Loucy (cell line): ENCODE measurements at regions not wholly inside any gene's neighbourhood (a gene's known extent, or its start where the extent isn't known, plus 50 kb on each side); places are given as distances from the start of the nearest gene placed in this dataset.

Experiments
- H2AFZ ChIP-seq: fragments of 200-600 bp; sonication (generic); 2 replicates; pipeline ENCODE4 v1.6.0; 2016; ENCODE audit warnings: antibody characterized with exemption, mild to moderate bottlenecking, low read length, moderate library complexity
- H3F3A ChIP-seq: fragments of 200-600 bp; 2 replicates; pipeline ENCODE4 v1.6.0; 2016; ENCODE audit warnings: antibody characterized with exemption, low read depth, mild to moderate bottlenecking
- H3K27me3 ChIP-seq: fragments of 200-600 bp; sonication (generic); 2 replicates; pipeline ENCODE4 v1.6.1; 2014; ENCODE audit warnings: low read length, mild to moderate bottlenecking; ENCODE audit not compliant: insufficient read depth, poor library complexity, severe bottlenecking
- H3K36me3 ChIP-seq: fragments of 200-600 bp; sonication (generic); 2 replicates; pipeline ENCODE4 v1.6.1; 2016; ENCODE audit warnings: low read length; ENCODE audit not compliant: insufficient read depth
- H3K4me1 ChIP-seq: fragments of 200-600 bp; sonication (generic); 2 replicates; pipeline ENCODE4 v1.5.1; 2014; ENCODE audit warnings: low read length, mild to moderate bottlenecking; ENCODE audit not compliant: insufficient read depth, poor library complexity, severe bottlenecking
- H3K4me2 ChIP-seq: fragments of 200-600 bp; sonication (generic); 2 replicates; pipeline ENCODE4 v1.6.0; 2014; ENCODE audit warnings: antibody characterized with exemption, low read length, low read depth, mild to moderate bottlenecking; ENCODE audit not compliant: poor library complexity, severe bottlenecking
- H3K4me3 ChIP-seq: fragments of 200-600 bp; sonication (generic); 2 replicates; pipeline ENCODE4 v1.5.1; 2014; ENCODE audit warnings: low read length, mild to moderate bottlenecking, mixed read lengths; ENCODE audit not compliant: poor library complexity, severe bottlenecking
- H3K79me2 ChIP-seq: fragments of 200-600 bp; sonication (generic); 2 replicates; pipeline ENCODE4 v1.6.1; 2014; ENCODE audit warnings: low read length; ENCODE audit not compliant: insufficient read depth
- H3K9ac ChIP-seq: fragments of 200-600 bp; sonication (generic); 2 replicates; pipeline ENCODE4 v1.6.0; 2014; ENCODE audit warnings: mild to moderate bottlenecking, low read depth, low read length, moderate library complexity; ENCODE audit not compliant: poor library complexity, severe bottlenecking
- H3K9me2 ChIP-seq: fragments of 200-600 bp; sonication (generic); replicated peaks from 2 replicates; pipeline ENCODE4 v1.6.1; 2016; ENCODE audit warnings: low read depth, low read length, mixed read lengths
- H3K9me3 ChIP-seq: fragments of 200-600 bp; sonication (generic); 2 replicates; pipeline ENCODE4 v1.6.1; 2014; ENCODE audit warnings: mild to moderate bottlenecking, antibody characterized with exemption, low read length, low read depth; ENCODE audit not compliant: insufficient read depth
- H4K20me1 ChIP-seq: fragments of 200-600 bp; sonication (generic); 2 replicates; pipeline ENCODE4 v1.6.0; 2014; ENCODE audit warnings: antibody characterized with exemption, low read length, mild to moderate bottlenecking; ENCODE audit not compliant: insufficient read depth, poor library complexity, severe bottlenecking
- EZH2phosphoT487 ChIP-seq: fragments of 200-600 bp; IDR thresholded peaks from 2 replicates; pipeline ENCODE4 v1.6.1; 2018; ENCODE audit warnings: antibody characterized with exemption, mild to moderate bottlenecking, moderate library complexity, borderline replicate concordance
- TF ChIP-seq, protein P1 (sequence below): fragments of 200-600 bp; sonication (generic); conservative IDR thresholded peaks from 2 replicates; pipeline ENCODE4 v1.5.1; 2014; ENCODE audit warnings: mild to moderate bottlenecking, antibody characterized with exemption, low read length

DNA sequence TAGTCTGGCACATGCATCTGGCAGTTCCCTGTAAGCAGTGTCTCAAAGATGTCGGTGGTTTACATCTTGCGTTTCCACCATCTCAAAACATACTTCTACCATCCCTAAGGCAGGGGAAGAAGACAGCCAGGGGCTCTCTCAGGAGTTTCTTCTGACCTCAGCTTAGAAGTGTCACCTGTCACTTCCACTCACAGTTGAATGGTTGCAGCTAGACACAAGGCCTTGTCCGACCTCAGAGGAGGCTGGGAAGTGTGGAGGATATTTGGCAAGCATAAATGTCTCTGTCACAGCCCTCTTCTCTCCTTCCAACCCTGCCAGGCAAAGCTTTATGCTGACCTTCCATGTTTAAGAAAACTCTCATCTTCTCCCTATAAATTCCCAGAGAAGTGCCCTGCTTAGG is 193.3 kb downstream of the HERPUD2 start:
- Histone ChIP-seq H3K9ac (no peak overlapping the region), H3K4me2 (no peak overlapping the region)

DNA sequence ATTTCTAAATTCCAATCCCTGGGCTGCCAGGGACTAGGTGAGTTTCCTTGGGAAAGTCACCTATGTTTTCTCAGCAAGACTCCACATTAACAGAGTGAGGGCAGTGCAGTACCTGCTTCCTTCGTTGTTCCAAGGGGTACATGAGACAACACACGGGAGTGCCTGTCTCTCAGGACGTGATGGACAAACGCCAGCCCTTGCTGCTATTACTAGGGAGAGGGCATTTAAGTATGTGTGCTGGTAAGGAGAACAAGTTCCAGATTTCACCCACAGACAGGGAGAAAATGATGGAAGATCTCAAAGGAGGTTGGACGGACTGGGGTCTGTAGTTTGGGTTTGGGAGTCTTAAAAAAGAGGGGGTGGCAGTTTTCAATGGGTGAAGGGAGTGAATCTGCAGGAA is 195.7 kb downstream of the HERPUD2 start:
- Histone ChIP-seq H3K9ac (no peak overlapping the region), H3K79me2 (no peaks in the 10 kb centered on the region), H3K9me3 (no peaks in the 10 kb centered on the region), H3K9me2 (no peaks in the 10 kb centered on the region), H3F3A (no peaks in the 10 kb centered on the region), H2AFZ (no peak overlapping the region), H3K4me1 (peaks cover 11% of the 10 kb centered on the region), H3K4me3 (no peak overlapping the region), H3K27me3 (no peaks in the 10 kb centered on the region), H4K20me1 (no peaks in the 10 kb centered on the region), H3K36me3 (no peaks in the 10 kb centered on the region), H3K4me2 (no peak overlapping the region)
- no peak for TF ChIP-seq EZH2phosphoT487
- TF ChIP-seq, protein P1, sequence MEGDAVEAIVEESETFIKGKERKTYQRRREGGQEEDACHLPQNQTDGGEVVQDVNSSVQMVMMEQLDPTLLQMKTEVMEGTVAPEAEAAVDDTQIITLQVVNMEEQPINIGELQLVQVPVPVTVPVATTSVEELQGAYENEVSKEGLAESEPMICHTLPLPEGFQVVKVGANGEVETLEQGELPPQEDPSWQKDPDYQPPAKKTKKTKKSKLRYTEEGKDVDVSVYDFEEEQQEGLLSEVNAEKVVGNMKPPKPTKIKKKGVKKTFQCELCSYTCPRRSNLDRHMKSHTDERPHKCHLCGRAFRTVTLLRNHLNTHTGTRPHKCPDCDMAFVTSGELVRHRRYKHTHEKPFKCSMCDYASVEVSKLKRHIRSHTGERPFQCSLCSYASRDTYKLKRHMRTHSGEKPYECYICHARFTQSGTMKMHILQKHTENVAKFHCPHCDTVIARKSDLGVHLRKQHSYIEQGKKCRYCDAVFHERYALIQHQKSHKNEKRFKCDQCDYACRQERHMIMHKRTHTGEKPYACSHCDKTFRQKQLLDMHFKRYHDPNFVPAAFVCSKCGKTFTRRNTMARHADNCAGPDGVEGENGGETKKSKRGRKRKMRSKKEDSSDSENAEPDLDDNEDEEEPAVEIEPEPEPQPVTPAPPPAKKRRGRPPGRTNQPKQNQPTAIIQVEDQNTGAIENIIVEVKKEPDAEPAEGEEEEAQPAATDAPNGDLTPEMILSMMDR = no peak

More for the DNA sequence above, 193.3 kb downstream of the HERPUD2 start:
- H3F3A ChIP-seq = no peaks in the 10 kb centered on the region
- peaks cover 2% of the 10 kb centered on the region for H3K4me1 ChIP-seq
- H3K9me2 ChIP-seq = no peaks in the 10 kb centered on the region
- no peaks in the 10 kb centered on the region for H3K36me3 ChIP-seq
- H3K79me2 ChIP-seq = no peaks in the 10 kb centered on the region
- no peak overlapping the region for H3K4me3 ChIP-seq
- H3K27me3 ChIP-seq = no peaks in the 10 kb centered on the region
- no peaks in the 10 kb centered on the region for H3K9me3 ChIP-seq
- no peak overlapping the region for H2AFZ ChIP-seq
- H4K20me1 ChIP-seq = no peaks in the 10 kb centered on the region
- TF ChIP-seq, protein P1 = no peak
- TF ChIP-seq EZH2phosphoT487 = no peak

DNA sequence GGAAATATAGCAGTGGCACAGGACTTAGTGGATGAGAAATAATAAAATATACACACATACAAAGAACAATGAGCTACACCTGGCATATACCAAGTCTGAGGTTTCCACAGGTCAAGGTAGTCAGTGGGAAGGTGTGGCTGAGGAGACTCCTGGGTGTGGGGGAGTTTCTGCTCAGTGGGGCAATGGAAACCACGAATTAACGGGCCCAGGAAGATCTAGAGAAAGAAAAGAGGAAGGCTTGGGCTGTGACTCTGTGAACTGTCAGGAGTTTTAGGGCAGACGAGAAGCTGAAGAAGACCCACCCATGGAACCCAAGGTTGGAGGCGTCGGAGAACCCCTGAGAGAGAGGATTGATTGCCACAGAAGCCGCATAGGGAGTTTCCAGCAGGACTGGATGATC is 196.5 kb downstream of the HERPUD2 start:
- Histone ChIP-seq H2AFZ (no peak overlapping the region), H3F3A (no peaks in the 10 kb centered on the region), H3K9me3 (no peaks in the 10 kb centered on the region), H3K36me3 (no peaks in the 10 kb centered on the region), H3K79me2 (no peaks in the 10 kb centered on the region), H4K20me1 (no peaks in the 10 kb centered on the region), H3K4me3 (no peak overlapping the region), H3K9ac (no peak overlapping the region), H3K4me1 (peaks cover 11% of the 10 kb centered on the region), H3K4me2 (no peak overlapping the region), H3K9me2 (no peaks in the 10 kb centered on the region), H3K27me3 (no peaks in the 10 kb centered on the region)
- no peak for TF ChIP-seq EZH2phosphoT487
- TF ChIP-seq, protein P1 = no peak
